ENCODE measurements at regions not wholly inside any gene's neighbourhood (a gene's known extent, or its start where the extent isn't known, plus 50 kb on each side); places are given as distances from the start of the nearest gene placed in this dataset.

DNA sequence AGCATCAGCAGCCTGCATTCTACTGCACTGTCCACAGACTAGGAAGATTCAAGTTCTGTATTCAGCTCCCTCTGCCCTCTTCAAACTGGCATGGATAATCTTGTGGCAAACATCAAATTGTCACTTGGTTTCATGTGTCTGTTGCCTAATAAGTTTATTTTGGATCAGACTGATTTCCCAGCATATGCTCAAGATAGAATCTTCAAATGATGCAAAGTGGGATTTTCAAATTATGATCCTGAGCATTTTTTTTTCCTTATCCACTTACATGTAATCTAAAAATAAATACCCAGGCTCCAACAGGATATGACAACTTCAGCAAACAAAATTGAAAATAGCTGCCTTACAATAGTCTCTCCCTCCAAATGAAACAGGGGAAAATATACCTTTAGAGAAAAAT lies 160.9 kb upstream of the VRK2 start:
- DNase-seq (ENCODE audit: low spot score): no peak

DNA sequence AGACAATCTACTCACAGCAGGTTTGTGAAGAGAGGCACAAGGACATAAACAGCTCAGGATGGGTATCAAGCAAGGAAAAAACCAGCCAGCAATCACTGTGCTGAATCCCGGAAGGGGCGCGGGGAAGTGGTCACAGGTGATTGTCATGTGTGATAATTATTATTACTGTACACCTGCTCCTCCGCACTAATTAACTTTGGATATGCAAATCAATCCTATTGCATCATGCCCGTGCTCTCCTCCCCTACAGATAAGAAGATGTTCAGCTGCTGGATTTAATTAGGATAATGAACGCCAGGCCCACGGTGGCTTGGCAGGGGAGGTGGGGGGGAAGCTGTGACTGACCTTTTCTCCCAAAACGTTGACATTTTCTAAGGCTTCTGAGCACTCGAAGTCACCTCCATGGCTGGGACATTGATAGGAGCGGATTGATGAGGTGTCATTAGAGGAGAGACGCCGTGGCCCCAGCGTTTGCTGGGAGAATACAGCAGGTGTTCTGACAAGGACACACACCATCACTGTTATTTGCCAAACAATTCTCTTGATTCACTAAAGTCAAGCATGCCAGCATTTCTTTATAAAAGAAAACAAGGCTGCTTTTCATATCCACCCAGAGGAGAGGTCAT lies 160.3 kb upstream of the VRK2 start:
- no peak for DNase-seq (ENCODE audit: low spot score)

GRCh38 chr2:57888463-57888862 lies 158.1 kb upstream of the VRK2 start:
- DNase-seq (ENCODE audit: low spot score): no peak

- DNase-seq (ENCODE audit: low spot score): no peak
Observed at GRCh38 chr2:57890464-57890863, 156.1 kb upstream of the VRK2 start.

GRCh38 chr2:57891086-57891712 lies 155.4 kb upstream of the VRK2 start:
- no peak for DNase-seq (ENCODE audit: low spot score)

DNA sequence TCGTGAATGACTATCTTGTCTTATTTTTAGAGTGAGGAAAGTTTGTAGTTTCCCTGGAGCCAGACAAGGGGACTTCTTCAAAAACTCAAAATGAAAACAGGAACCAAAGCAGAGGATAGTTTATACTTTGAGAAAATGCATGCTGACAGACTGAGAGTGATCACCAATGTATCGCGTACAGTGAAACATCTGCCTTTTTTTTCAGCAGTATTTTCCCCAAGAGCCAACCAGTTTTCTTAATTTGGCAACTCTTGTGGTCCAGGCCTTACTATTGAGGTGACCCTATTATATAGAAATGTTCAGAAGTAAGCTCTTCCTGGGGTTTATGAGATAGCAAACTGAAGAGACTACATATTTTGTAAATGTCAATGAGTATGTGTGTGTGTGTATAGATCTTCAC lies 153.7 kb upstream of the VRK2 start:
- no peak for DNase-seq (ENCODE audit: low spot score)

DNA sequence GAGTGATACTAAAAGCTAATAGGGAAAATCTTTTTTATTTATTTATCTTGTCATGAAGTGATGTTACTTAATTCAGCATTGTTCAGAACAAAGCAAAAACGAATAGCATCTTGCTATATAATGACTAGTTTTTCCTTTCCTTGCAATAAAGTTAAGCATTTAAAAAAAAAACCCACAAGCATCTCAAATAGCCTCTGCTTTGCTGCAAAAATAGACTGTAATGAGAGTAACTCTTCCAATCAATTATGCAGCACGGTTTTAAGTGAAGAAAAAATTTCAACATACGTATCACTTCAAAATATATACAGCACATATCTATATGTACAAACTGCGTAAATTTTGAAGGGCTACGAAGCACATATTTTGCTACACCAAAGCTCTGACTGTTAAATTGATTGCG lies 153.3 kb upstream of the VRK2 start:
- DNase-seq (ENCODE audit: low spot score): no peak

DNA sequence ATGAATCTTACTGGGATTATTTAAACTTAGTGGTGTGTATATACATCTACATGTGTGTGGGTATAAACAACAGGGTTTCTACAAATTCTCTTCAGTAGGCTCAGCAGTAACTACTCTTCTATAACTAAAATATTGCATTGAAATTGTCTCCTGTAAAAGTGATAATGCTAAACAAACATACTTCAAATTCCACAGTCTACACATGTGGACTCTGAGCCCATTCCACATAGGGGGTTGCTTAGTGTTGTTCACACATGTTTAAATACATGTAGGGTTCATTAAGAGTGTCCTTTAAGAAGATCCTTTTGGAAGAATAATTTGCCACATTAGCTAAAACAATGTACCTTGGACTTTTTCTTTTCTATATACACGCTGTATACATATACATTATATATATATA lies 152.8 kb upstream of the VRK2 start:
- no peak for DNase-seq (ENCODE audit: low spot score)

GRCh38 chr2:57894381-57894780 lies 152.2 kb upstream of the VRK2 start:
- DNase-seq (ENCODE audit: low spot score): no peak

GRCh38 chr2:57897920-57898319 lies 148.7 kb upstream of the VRK2 start:
- no peak for DNase-seq (ENCODE audit: low spot score)

- DNase-seq (ENCODE audit: low spot score): no peak
Observed at GRCh38 chr2:57899898-57900297, 146.7 kb upstream of the VRK2 start.

GRCh38 chr2:57902578-57902977 lies 144.0 kb upstream of the VRK2 start:
- no peak for DNase-seq (ENCODE audit: low spot score)

DNA sequence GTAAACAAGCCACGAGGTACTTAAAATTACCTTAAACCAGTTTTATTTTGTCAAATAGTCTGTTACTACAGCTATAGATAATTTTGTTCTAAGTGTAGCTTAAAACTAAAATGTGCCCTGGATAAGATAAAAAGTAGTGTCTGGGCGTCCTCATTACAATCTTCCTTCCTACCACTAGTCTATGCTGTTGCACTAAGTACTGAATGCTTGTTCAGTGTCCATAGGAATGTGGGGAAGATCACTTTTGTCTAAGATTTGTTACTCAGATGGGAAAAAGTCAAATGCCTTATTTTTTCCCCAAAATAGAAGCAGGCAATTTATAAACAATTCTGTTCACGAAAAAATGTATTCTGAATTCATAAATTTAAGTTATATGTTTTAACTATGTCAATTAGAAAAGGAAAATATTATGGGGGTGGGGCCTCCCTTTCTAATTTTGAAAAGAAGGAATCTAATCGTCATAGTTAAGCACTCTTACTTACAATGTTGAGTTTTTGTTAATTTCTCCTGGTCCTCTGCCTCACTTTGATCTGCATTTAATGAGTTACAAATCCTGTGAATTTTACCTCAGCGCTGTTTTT lies 140.4 kb upstream of the VRK2 start:
- DNase-seq (ENCODE audit: low spot score): peak; percentile 23

GRCh38 chr2:57907411-57907810 lies 139.2 kb upstream of the VRK2 start:
- DNase-seq (ENCODE audit: low spot score): no peak

DNA sequence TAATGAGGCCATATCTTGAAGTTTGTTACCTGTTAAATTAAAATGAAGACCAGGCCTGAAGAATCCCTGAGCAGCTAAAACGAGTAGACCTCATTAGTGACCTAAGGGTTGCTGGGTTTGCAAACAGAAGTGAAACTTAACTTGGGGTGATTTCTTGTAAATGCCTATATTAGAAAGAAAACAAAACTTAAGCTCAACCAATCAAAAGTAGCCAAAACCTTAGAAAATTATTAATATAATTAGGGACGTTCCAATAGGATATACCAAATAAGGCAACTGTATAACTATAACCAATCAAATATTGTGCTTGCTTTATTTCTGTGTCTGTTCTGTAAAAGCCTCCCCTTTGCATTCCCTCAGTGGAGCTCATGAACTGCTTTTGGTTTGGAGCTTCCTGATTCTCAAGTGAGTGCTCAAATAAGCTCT lies 137.9 kb upstream of the VRK2 start:
- DNase-seq (ENCODE audit: low spot score): no peak

GRCh38 chr2:57918126-57918525 lies 128.5 kb upstream of the VRK2 start:
- no peak for DNase-seq (ENCODE audit: low spot score)

GRCh38 chr2:57920342-57920939 lies 126.2 kb upstream of the VRK2 start:
- DNase-seq (ENCODE audit: low spot score): no peak

GRCh38 chr2:57934659-57935058 lies 111.9 kb upstream of the VRK2 start:
- DNase-seq (ENCODE audit: low spot score): no peak

- DNase-seq (ENCODE audit: low spot score): no peak
Observed at GRCh38 chr2:57936216-57936615, 110.4 kb upstream of the VRK2 start.

- DNase-seq (ENCODE audit: low spot score): no peak
Observed at GRCh38 chr2:57937456-57937855, 109.2 kb upstream of the VRK2 start.

- no peak for DNase-seq (ENCODE audit: low spot score)
Observed at GRCh38 chr2:57941816-57942215, 104.8 kb upstream of the VRK2 start.

DNA sequence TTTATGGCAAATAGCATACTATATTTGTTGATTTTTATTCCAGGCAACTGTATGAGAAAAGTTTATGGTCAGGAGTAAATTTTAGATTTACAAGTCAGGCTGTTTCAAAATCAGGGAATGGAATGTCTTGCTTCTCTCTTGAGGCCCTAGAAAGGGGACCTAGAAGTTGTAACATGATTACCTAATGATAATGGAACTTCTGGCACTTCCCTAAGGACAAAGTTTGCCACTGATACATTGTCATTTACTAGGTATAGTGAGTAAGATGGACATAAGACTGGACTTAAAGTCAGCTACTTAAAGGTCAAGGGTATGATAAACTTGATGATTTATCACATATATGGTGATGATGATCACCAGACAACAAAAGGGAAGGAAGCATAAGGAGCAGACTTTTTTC lies 103.3 kb upstream of the VRK2 start:
- no peak for DNase-seq (ENCODE audit: low spot score)

DNA sequence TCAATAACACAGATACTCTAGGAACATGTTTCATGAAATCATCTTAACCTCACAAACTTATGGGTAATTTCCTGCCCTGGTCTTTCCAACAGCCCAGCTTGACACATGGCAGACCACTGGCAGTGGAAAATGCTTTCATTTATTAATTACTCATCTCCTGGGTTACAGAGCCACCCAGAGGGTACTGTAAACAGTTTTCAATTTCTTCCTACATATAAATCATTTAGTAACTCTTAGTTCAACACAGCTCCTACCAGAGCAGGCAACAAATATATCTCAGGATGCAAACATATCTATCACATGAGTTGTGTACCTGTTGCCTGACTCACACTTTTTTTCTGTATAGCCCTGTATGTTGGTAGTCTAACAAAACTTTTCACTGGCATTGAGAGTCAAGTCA lies 99.2 kb upstream of the VRK2 start:
- no peak for DNase-seq (ENCODE audit: low spot score)

DNA sequence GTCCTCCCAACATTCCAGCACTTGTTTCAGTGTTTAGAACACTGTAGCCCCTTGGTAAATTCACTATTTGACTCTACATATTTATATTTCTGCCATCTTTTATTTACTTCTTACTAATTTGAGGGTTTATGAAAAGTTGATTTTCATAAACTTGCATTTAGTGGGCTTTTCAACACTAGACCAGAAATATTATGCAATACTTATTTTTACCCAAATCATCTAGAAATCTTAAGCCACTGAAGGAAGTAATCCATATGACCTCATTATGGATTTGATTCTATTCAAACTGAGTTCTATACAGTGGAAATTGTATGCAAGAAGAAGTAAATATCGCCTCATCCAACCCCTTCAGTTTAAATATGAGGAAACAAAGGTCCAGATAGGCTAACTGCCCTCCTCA lies 92.6 kb upstream of the VRK2 start:
- DNase-seq (ENCODE audit: low spot score): no peak
